G401.6 (cell line): ENCODE measurements at regions not wholly inside any gene's neighbourhood (a gene's known extent, or its start where the extent isn't known, plus 50 kb on each side); places are given as distances from the start of the nearest gene placed in this dataset.

Source experiments
- FAIRE-seq: peaks from 2 replicates; lab custom pipeline; 2012; peaks lifted over from hg19 to GRCh38; lab: Jason Lieb, UNC

GRCh38 chr14:71362282-71362681, 455.0 kb downstream of the PCNX1 start:
- no peak for FAIRE-seq

- FAIRE-seq, result no peak
Measured at GRCh38 chr14:71362920-71363584, 455.8 kb downstream of the PCNX1 start.

DNA sequence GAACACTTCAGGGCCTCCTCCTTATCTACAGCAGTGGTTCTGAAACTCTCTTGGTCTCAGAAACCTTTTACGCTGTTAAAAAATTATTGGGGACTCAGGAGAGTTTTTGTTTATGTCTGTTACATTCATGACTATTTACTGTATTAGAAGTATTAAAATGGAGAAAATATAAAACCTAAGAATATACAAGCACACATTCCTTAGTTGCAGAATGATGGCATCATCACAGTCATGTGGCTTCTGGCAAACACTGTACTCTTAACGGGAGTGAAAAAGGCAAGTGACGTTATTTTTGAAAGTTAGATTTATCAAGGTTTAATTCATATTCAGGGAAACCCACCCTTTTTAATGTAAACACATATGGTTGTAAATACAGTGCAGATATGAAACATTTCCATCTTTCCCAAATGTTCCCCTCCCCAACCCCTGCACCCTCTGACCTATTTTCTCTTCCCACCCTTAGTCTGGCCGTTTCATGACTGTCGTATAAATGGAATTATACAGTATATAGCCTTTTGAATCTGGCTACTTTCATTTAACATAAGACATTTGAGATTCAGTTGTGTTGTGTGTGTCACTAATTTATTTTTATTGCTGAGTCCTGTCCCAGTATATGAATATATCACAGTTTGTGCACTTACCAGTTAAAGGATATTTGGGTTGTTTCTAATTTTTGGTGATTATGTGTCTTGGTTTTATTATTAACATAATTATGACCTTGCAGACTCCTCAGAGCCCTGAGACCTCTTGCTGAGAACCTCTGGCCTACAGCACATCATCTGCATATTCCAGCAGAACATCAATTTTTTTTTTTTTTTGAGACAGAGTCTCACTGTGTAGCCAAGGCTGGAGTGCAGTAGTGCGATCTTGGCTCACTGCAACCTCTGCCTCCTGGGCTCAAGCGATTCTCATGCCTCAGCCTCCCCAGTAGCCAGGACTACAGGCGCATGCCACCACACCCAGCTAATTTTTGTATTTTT, 457.0 kb downstream of the PCNX1 start:
- FAIRE-seq, result no peak

- FAIRE-seq, result no peak
Measured at GRCh38 chr14:71365361-71365760, 458.1 kb downstream of the PCNX1 start.

DNA sequence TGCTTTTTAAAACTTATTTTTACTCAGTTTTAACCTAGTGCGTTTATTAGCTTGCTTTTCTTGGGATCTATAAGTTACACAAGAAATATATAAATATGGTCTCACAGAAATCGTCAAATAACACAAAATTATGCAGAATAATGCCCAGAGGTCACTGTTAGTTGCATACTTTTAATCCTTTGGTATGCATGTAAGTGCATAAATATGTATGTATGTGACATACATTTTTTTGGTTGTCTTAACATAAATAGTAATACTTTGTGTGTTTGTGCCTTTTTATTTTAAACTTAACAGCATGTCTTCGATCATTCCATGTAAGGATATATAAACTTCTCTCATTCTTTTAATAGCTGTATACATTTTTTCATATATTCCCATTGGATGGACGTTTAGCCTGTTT, 459.6 kb downstream of the PCNX1 start:
- FAIRE-seq, result no peak

DNA sequence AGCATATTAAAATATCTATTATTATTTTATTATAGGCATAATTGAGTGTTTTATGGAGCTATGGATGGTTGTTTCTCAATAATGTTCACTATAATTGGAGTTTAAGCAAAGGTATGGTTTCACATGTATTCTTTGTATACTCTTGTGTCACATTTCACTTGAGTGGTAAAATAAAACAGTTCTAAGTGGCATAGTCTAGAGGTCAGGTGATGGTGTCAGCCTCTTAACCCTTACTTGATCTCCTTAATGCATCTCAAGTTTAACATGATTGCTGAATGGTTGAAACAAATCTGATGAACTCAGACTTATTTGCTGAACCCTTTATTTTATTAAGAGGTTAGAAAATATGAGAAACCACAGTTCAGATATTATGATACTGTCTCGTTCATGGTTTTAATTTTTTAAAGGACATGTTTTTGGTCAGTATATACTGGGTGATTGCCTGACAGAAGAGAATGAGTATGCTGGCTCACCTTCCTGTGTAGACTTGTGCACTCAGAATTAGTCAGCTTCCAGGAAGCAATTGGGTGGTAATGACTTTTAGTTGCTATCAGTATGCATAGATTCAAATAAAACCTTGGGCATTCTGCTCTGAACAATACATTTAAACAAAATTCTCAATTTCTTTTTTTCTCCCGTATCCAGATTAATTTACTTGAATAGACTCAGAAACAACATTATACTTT, 464.6 kb downstream of the PCNX1 start:
- no peak for FAIRE-seq

GRCh38 chr14:71372411-71372838, 465.2 kb downstream of the PCNX1 start:
- FAIRE-seq, result no peak

DNA sequence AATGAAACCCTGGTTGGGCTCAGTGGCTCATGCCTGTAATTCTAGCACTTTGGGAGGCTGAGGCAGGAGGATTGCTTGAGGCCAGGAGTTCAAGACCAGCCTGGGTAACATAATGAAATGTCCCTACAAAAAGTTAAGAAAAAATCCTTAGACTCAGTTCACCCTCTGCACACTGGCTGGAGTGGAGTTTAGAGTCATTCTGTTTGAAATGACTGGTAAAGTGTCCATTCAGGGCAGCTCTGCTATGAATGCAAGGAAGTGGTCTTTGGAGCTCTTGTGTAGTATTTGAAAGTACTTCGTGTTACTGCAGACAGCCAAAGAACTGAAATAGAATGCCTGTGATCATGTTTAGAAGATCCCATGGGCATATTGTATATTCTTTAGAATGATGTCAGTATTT, 466.5 kb downstream of the PCNX1 start:
- no peak for FAIRE-seq

DNA sequence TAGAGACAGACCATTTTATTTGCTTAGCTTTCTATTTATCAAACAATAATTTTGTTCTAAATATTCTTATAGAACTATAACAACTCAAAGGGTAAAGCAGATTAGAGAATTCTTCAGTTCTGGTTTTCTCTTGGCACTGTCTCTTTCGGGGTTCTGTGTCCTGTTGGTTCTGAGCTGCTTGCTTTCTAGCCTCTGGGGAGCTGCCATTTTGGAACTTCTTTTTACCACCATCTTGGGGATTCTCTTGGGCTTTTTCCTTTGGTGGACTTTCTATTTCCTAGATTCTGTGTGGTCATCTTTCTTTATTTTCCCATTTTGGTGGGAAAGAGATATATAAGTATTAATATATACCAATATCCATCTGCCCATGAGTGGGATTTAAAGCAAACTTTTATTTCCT, 467.7 kb downstream of the PCNX1 start:
- FAIRE-seq, result no peak

DNA sequence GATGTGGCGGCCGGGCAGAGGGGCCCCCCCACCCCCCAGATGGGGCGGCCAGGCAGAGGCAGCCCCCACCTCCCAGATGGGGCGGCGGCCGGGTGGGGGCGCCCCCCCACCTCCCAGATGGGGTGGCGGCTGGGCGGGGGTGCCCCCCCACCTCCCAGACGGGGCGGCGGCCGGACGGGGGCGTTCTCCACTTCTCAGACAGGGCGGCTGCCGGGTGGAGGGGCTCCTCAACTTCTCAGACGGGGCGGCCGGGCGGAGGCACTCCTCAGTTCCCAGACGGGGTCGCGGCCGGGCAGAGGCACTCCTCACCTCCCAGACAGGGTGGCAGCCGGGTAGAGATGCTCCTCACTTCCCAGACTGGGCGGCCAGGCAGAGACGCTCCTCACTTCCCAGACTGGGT, 469.8 kb downstream of the PCNX1 start:
- FAIRE-seq, result no peak

GRCh38 chr14:71380271-71380670, 473.0 kb downstream of the PCNX1 start:
- FAIRE-seq, result no peak

DNA sequence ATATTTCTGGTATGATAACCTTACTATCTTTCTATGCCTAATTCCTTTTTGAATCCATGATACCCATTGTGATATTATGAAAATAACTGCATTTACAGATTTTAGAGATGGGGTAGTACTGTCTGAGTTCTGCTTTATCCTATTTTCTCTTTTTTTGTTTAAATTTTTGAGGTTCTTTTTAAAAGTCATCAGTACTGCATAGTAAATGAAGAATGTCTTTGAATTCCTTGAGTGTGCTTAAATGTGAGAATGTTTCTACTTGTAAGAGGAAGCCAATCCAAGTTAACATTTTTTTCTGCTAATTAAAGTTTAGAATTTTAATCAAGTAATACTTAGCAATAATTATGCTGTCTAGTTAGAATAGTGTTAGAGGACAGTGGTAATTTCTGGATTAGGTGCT, 474.6 kb downstream of the PCNX1 start:
- FAIRE-seq, result no peak

DNA sequence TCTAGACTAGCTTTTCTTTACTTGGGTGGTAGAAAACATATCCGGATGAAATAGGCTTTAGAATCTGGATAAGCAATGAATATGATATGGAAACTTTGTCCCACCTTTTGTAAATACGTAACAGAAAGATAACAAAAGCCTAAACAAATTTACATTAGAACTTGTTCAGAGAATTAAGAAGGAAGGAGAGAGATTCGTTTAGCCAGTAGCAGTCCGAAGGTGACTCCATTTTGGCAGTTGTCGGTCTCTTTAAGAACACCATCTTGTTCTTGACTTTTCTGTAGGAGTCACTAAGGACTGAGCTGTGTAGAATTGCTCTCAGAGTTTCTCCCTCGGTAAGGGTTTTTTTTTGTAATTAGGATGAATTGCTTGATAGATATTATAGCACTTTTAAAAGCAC, 475.1 kb downstream of the PCNX1 start:
- no peak for FAIRE-seq

DNA sequence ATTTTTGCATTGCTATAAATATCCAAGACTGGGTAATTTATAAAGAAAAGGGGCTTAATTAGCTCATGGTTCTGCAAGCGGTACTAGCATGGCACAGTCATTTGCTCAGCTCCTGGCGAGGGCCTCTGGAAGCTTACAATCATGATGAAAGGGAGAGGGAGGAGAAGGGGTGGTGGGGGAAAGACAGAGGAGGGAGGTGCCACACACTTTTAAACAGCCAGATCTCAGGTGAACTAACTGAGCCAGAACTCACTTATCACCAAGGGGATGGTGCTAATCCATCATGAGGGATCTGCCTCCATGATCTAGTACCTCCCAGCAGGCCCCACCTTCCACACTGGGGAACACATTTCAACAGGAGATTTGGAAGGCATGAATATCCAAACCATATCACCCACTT, 476.3 kb downstream of the PCNX1 start:
- FAIRE-seq, result no peak

GRCh38 chr14:71384007-71384845, 477.0 kb downstream of the PCNX1 start:
- FAIRE-seq, result no peak

DNA sequence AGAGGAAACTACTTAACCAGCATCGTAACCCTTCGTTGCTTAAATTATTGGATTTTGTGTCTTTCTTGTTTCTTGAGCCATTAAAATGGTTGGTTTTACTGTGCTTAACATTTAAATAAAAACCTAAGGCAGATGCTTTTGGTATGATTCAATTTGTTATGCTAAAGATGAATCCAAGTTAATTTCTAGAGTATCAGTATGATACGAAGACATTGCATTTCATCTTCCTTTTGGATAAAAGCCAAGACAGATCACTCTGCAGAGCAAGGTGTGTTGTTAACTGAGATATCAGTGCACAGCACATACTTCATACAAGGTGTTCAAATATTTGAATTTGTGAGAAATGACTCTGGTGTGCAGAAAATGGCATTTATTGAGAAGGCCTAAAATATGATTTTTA, 480.5 kb downstream of the PCNX1 start:
- FAIRE-seq, result no peak

GRCh38 chr14:71388336-71388735, 481.1 kb downstream of the PCNX1 start:
- FAIRE-seq, result no peak

- FAIRE-seq, result no peak
Measured at GRCh38 chr14:71388862-71389261, 481.6 kb downstream of the PCNX1 start.

GRCh38 chr14:71394386-71394785, 487.1 kb downstream of the PCNX1 start:
- FAIRE-seq, result no peak

- no peak for FAIRE-seq
Measured at GRCh38 chr14:71395151-71395604, 487.9 kb downstream of the PCNX1 start.

DNA sequence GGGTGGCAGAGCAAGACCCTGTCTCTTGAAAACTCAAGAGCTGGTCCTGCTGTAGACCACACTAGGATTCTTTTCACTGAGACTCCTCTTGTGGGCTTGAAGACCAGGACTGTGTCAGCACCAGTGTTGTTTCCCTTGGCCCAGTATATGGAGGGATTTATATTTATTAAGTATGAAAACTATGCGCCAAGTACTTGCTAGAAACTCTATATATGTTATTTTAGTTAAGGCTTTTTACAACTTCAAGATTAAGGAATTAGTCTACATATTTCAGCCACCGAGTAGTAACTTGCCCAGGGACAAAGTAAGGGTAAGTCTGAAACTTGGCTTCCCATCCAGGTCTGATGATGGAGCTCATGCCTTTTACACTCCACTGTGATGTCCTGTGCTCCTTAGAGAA, 488.4 kb downstream of the PCNX1 start:
- no peak for FAIRE-seq
